Smooth muscle cell (in vitro differentiated cells): ENCODE measurements at regions not wholly inside any gene's neighbourhood (a gene's known extent, or its start where the extent isn't known, plus 50 kb on each side); places are given as distances from the start of the nearest gene placed in this dataset.
"Not testable (repeated sequence)": the region's sequence is repeated elsewhere in the genome, so short reads cannot be mapped to it uniquely, and the experiment has no call there.

ENCODE experiments used
- DNase-seq: peaks from one replicate; lab custom pipeline; 2025; ENCODE audit not compliant: unreplicated experiment; lab: John Stamatoyannopoulos, UW
- H2AFZ ChIP-seq: fragments of 200-600 bp; sonication (generic); 2 replicates; pipeline ENCODE4 v1.6.0; 2016; ENCODE audit warnings: antibody characterized with exemption, low read depth, mild to moderate bottlenecking
- H3F3A ChIP-seq: fragments of 200-600 bp; sonication (generic); 2 replicates; pipeline ENCODE4 v1.6.0; 2017; ENCODE audit warnings: antibody characterized with exemption, low read depth
- H3K27ac ChIP-seq: fragments of 200-600 bp; sonication (generic); 2 replicates; pipeline ENCODE4 v1.5.1; 2016; ENCODE audit warnings: low read depth, mild to moderate bottlenecking
- H3K27me3 ChIP-seq: fragments of 200-600 bp; sonication (generic); 2 replicates; pipeline ENCODE4 v1.6.1; 2016; ENCODE audit warnings: low read depth, mild to moderate bottlenecking
- H3K36me3 ChIP-seq: fragments of 200-600 bp; sonication (generic); 2 replicates; pipeline ENCODE4 v1.5.1; 2016; ENCODE audit warnings: low read depth
- H3K4me1 ChIP-seq: fragments of 200-600 bp; sonication (generic); 2 replicates; pipeline ENCODE4 v1.5.1; 2016; ENCODE audit warnings: low read depth
- H3K4me2 ChIP-seq: fragments of 200-600 bp; sonication (generic); 2 replicates; pipeline ENCODE4 v1.6.0; 2016; ENCODE audit warnings: mild to moderate bottlenecking
- H3K4me3 ChIP-seq: fragments of 200-600 bp; sonication (generic); 2 replicates; pipeline ENCODE4 v1.5.1; 2016; ENCODE audit warnings: mild to moderate bottlenecking
- H3K79me2 ChIP-seq: fragments of 200-600 bp; sonication (generic); 2 replicates; pipeline ENCODE4 v1.6.0; 2016; ENCODE audit warnings: low read depth, mild to moderate bottlenecking
- H3K9ac ChIP-seq: fragments of 200-600 bp; sonication (generic); 2 replicates; pipeline ENCODE4 v1.6.0; 2016; ENCODE audit warnings: low read depth
- H3K9me3 ChIP-seq: fragments of 200-600 bp; sonication (generic); replicated peaks from 2 replicates; pipeline ENCODE4 v1.5.1; 2016; ENCODE audit warnings: low read depth
- H4K20me1 ChIP-seq: fragments of 200-600 bp; sonication (generic); 2 replicates; pipeline ENCODE4 v1.6.0; 2016; ENCODE audit warnings: low read depth
- CTCF ChIP-seq: fragments of 200-600 bp; sonication (generic); IDR thresholded peaks from 2 replicates; pipeline ENCODE4 v1.5.1; 2017; ENCODE audit warnings: borderline replicate concordance, mild to moderate bottlenecking, antibody characterized with exemption; ENCODE audit not compliant: insufficient read depth, poor library complexity, severe bottlenecking
- WGBS: methylation state at CpG from one replicate; pipeline ENCODE4 v1.1.7; 2016; ENCODE audit warnings: low lambda C conversion rate; 5-methylcytosine and 5-hydroxymethylcytosine counted together

GRCh38 chr6:5833120-5833519, 173.6 kb downstream of the NRN1 start:
- Histone ChIP-seq H3K4me2 (no peak overlapping the region), H4K20me1 (no peaks in the 10 kb centered on the region), H3K27me3 (no peaks in the 10 kb centered on the region), H3K9me3 (no peaks in the 10 kb centered on the region), H3K9ac (no peak overlapping the region), H3K79me2 (no peaks in the 10 kb centered on the region), H3F3A (no peaks in the 10 kb centered on the region), H3K36me3 (no peaks in the 10 kb centered on the region), H3K27ac (no peak overlapping the region), H3K4me1 (no peaks in the 10 kb centered on the region), H3K4me3 (no peak overlapping the region), H2AFZ (no peak overlapping the region)
- DNase-seq = no peak
- TF ChIP-seq CTCF = no peak
- 88% methylated on average over 3 of the region's 3 CpGs for WGBS

GRCh38 chr6:5832668-5833067, 174.1 kb downstream of the NRN1 start:
- no peaks in the 10 kb centered on the region for H3K4me1 ChIP-seq
- H3K36me3 ChIP-seq = no peaks in the 10 kb centered on the region
- no peak overlapping the region for H3K4me2 ChIP-seq
- no peak overlapping the region for H2AFZ ChIP-seq
- H3K27ac ChIP-seq = no peak overlapping the region
- H3K9me3 ChIP-seq = no peaks in the 10 kb centered on the region
- no peak for DNase-seq
- no peak overlapping the region for H3K4me3 ChIP-seq
- H3K79me2 ChIP-seq = no peaks in the 10 kb centered on the region
- H3K27me3 ChIP-seq = no peaks in the 10 kb centered on the region
- TF ChIP-seq CTCF = no peak
- H3K9ac ChIP-seq = no peak overlapping the region
- WGBS = 85% methylated on average over 3 of the region's 3 CpGs
- H4K20me1 ChIP-seq = no peaks in the 10 kb centered on the region
- H3F3A ChIP-seq = no peaks in the 10 kb centered on the region

GRCh38 chr6:5831219-5831862, 175.4 kb downstream of the NRN1 start:
- H4K20me1 ChIP-seq, H3K9ac ChIP-seq, DNase-seq, H3K36me3 ChIP-seq, H3F3A ChIP-seq, H3K9me3 ChIP-seq, H3K79me2 ChIP-seq, H3K4me3 ChIP-seq, H3K27ac ChIP-seq, H3K4me2 ChIP-seq, H3K27me3 ChIP-seq, H3K4me1 ChIP-seq, H2AFZ ChIP-seq: not testable (repeated sequence)
- WGBS = 73% methylated on average over 8 of the region's 8 CpGs

- Histone ChIP-seq H3F3A (no peaks in the 10 kb centered on the region), H3K4me1 (no peaks in the 10 kb centered on the region), H3K27ac (no peak overlapping the region), H3K9me3 (no peaks in the 10 kb centered on the region), H2AFZ (no peak overlapping the region), H3K9ac (no peak overlapping the region), H3K4me2 (no peak overlapping the region), H4K20me1 (no peaks in the 10 kb centered on the region), H3K4me3 (no peak overlapping the region), H3K36me3 (no peaks in the 10 kb centered on the region), H3K27me3 (no peaks in the 10 kb centered on the region), H3K79me2 (no peaks in the 10 kb centered on the region)
- DNase-seq = no peak
- TF ChIP-seq CTCF = no peak
- 93% methylated on average over 11 of the region's 11 CpGs for WGBS
Measured at GRCh38 chr6:5828296-5828695, 178.4 kb downstream of the NRN1 start.
